ENCODE measurements at regions not wholly inside any gene's neighbourhood (a gene's known extent, or its start where the extent isn't known, plus 50 kb on each side); places are given as distances from the start of the nearest gene placed in this dataset.

DNA sequence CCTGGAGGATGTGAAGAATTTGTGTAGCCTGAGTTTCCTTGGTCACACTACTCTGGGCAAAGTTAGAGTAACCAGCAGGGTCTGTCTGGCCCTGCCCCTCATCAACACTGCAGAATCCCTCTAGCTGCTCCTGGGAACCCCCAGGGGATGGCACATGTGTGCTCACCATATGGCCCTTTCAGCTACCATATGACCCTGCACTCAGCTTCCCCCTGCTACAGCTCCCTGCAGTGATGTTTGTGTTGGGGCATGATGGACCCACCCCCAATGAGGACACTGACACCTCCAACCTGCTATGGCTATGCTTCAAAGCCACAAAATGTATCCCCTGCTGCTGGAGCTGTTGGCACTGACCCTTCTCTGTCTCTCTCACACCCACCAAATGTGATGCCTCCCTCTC lies 152.7 kb downstream of the SNX18 start:
- TF ChIP-seq, protein P1, sequence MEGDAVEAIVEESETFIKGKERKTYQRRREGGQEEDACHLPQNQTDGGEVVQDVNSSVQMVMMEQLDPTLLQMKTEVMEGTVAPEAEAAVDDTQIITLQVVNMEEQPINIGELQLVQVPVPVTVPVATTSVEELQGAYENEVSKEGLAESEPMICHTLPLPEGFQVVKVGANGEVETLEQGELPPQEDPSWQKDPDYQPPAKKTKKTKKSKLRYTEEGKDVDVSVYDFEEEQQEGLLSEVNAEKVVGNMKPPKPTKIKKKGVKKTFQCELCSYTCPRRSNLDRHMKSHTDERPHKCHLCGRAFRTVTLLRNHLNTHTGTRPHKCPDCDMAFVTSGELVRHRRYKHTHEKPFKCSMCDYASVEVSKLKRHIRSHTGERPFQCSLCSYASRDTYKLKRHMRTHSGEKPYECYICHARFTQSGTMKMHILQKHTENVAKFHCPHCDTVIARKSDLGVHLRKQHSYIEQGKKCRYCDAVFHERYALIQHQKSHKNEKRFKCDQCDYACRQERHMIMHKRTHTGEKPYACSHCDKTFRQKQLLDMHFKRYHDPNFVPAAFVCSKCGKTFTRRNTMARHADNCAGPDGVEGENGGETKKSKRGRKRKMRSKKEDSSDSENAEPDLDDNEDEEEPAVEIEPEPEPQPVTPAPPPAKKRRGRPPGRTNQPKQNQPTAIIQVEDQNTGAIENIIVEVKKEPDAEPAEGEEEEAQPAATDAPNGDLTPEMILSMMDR (conservative IDR thresholded peaks at IDR 0.05; ENCODE audit: low read length): no peak
- TF ChIP-seq EZH2phosphoT487 (IDR thresholded peaks at IDR 0.05; ENCODE audit: borderline replicate concordance, low read depth, low read length): no peak
